Uterus (tissue), 3 donors: ENCODE measurements at regions not wholly inside any gene's neighbourhood (a gene's known extent, or its start where the extent isn't known, plus 50 kb on each side); places are given as distances from the start of the nearest gene placed in this dataset.
"Not testable (repeated sequence)": the region's sequence is repeated elsewhere in the genome, so short reads cannot be mapped to it uniquely, and the experiment has no call there.

Experiments used
- DNase-seq, 2 donors: peaks; one replicate each; pipeline ENCODE4 v3.0.0-alpha.2; 2019 to 2020
- H3K27ac ChIP-seq, 2 donors: fragments of 200-600 bp; sonication (generic); 1 replicate in 1 of 2; 2 replicates in 1 of 2; pipeline ENCODE4 v1.5.1; 2016 to 2018
- H3K27me3 ChIP-seq, 2 donors: fragments of 200-600 bp; sonication (generic); one replicate each; pipeline ENCODE4 v1.5.1; 2018 to 2019; ENCODE audit warnings: control low read depth in 1 of 2
- H3K36me3 ChIP-seq, 2 donors: fragments of 200-600 bp; sonication (generic); one replicate each; pipeline ENCODE4 v1.5.1; 2019; ENCODE audit warnings: control low read depth in 1 of 2
- H3K4me1 ChIP-seq, 2 donors: fragments of 200-600 bp; sonication (generic); one replicate each; pipeline ENCODE4 v1.5.1; 2018 to 2019; ENCODE audit warnings: control low read depth in 1 of 2
- H3K4me3 ChIP-seq, 2 donors: fragments of 200-600 bp; sonication (generic); 1 replicate in 1 of 2; 2 replicates in 1 of 2; pipeline ENCODE4 v1.5.1; 2018 to 2019; ENCODE audit warnings: mild to moderate bottlenecking in 1 of 2
- H3K9me3 ChIP-seq, 2 donors: fragments of 200-600 bp; sonication (generic); one replicate each; pipeline ENCODE4 v1.5.1; 2019; ENCODE audit warnings: control low read depth in 1 of 2
- CTCF ChIP-seq, 4 experiments: fragments of 200-600 bp in 2 of 4; fragments of 450-650 bp in 2 of 4; sonication (generic) in 2 of 4; IDR thresholded peaks; one replicate each; pipeline ENCODE4 v1.5.1; 2016 to 2019; ENCODE audit warnings: antibody characterized with exemption in 4 of 4, mild to moderate bottlenecking in 2 of 4, moderate library complexity in 1 of 4
- POLR2A ChIP-seq, 2 donors: fragments of 450-650 bp; IDR thresholded peaks; one replicate each; pipeline ENCODE4 v1.6.1; 2016; ENCODE audit warnings: antibody characterized with exemption in 2 of 2, mild to moderate bottlenecking in 1 of 2, moderate library complexity in 1 of 2
- intact Hi-C: fragments of 100-400 bp; cut with DNase I; formaldehyde crosslinking; loops from one replicate; pipeline ENCODE4 v1.15.1; 2023; ENCODE audit warnings: low total_unique reads
- donor health status: DM: yes; HTN: yes; CAD: no.

- DNase-seq = no peak
Observed at GRCh38 chr5:63008195-63008594, 429.6 kb downstream of the LRRC70 start.

GRCh38 chr5:62994842-62995241, 416.2 kb downstream of the LRRC70 start:
- intact Hi-C loops, H3K4me3 ChIP-seq: not testable (repeated sequence)

More at GRCh38 chr5:63008195-63008594, 429.6 kb downstream of the LRRC70 start:
- no peaks in the 10 kb centered on the region for H3K4me1 ChIP-seq
- no peak overlapping the region for H3K4me3 ChIP-seq
- H3K27ac ChIP-seq = no peak overlapping the region
- TF ChIP-seq CTCF (IDR thresholded peaks at IDR 0.05) = no peak
- TF ChIP-seq POLR2A (IDR thresholded peaks at IDR 0.05) = no peak
- no peaks in the 10 kb centered on the region for H3K36me3 ChIP-seq
- no peaks in the 10 kb centered on the region for H3K27me3 ChIP-seq
- intact Hi-C loops = no loop called here
- no peaks in the 10 kb centered on the region for H3K9me3 ChIP-seq

GRCh38 chr5:62985749-62986148, 407.1 kb downstream of the LRRC70 start:
- TF ChIP-seq CTCF (IDR thresholded peaks at IDR 0.05) = no peak
- no peak for TF ChIP-seq POLR2A (IDR thresholded peaks at IDR 0.05)
- no peak for DNase-seq
- intact Hi-C loops = no loop called here

More at GRCh38 chr5:62994842-62995241, 416.2 kb downstream of the LRRC70 start:
- DNase-seq, H3K36me3 ChIP-seq, H3K9me3 ChIP-seq, H3K27ac ChIP-seq, H3K4me1 ChIP-seq, H3K27me3 ChIP-seq: not testable (repeated sequence)

GRCh38 chr5:62982348-62982747, 403.7 kb downstream of the LRRC70 start:
- H3K27me3 ChIP-seq = no peaks in the 10 kb centered on the region
- intact Hi-C loops = no loop called here

More at GRCh38 chr5:62985749-62986148, 407.1 kb downstream of the LRRC70 start:
- Histone ChIP-seq H3K4me1 (no peaks in the 10 kb centered on the region), H3K27me3 (no peaks in the 10 kb centered on the region), H3K9me3 (peaks cover 0 to 6% of the 10 kb centered on the region in 2 donors), H3K27ac (no peak overlapping the region), H3K36me3 (no peaks in the 10 kb centered on the region), H3K4me3 (no peak overlapping the region)

GRCh38 chr5:62980884-62981283, 402.3 kb downstream of the LRRC70 start:
- intact Hi-C loops = no loop called here
- Histone ChIP-seq H3K9me3 (peaks cover 0 to 4% of the 10 kb centered on the region in 2 donors), H3K4me1 (no peaks in the 10 kb centered on the region), H3K4me3 (no peak overlapping the region), H3K27me3 (no peaks in the 10 kb centered on the region), H3K27ac (no peak overlapping the region), H3K36me3 (no peaks in the 10 kb centered on the region)
- TF ChIP-seq CTCF (IDR thresholded peaks at IDR 0.05) (no peak), POLR2A (IDR thresholded peaks at IDR 0.05) (no peak)
- DNase-seq = no peak

More at GRCh38 chr5:62982348-62982747, 403.7 kb downstream of the LRRC70 start:
- Histone ChIP-seq H3K27ac (no peak overlapping the region), H3K36me3 (no peaks in the 10 kb centered on the region), H3K9me3 (peaks cover 0 to 6% of the 10 kb centered on the region in 2 donors), H3K4me3 (no peak overlapping the region), H3K4me1 (no peaks in the 10 kb centered on the region)
- TF ChIP-seq POLR2A (IDR thresholded peaks at IDR 0.05) (no peak), CTCF (IDR thresholded peaks at IDR 0.05) (no peak)
- DNase-seq = no peak

GRCh38 chr5:62979472-62979871, 400.9 kb downstream of the LRRC70 start:
- Histone ChIP-seq H3K4me3 (no peak overlapping the region), H3K27me3 (no peaks in the 10 kb centered on the region), H3K4me1 (no peaks in the 10 kb centered on the region), H3K36me3 (no peaks in the 10 kb centered on the region), H3K27ac (no peak overlapping the region), H3K9me3 (no peaks in the 10 kb centered on the region)
- no peak for DNase-seq
- no peak for TF ChIP-seq CTCF (IDR thresholded peaks at IDR 0.05)
- intact Hi-C loops = no loop called here
